ENCODE measurements at regions not wholly inside any gene's neighbourhood (a gene's known extent, or its start where the extent isn't known, plus 50 kb on each side); places are given as distances from the start of the nearest gene placed in this dataset.
"Not testable (repeated sequence)": the region's sequence is repeated elsewhere in the genome, so short reads cannot be mapped to it uniquely, and the experiment has no call there.

DNA sequence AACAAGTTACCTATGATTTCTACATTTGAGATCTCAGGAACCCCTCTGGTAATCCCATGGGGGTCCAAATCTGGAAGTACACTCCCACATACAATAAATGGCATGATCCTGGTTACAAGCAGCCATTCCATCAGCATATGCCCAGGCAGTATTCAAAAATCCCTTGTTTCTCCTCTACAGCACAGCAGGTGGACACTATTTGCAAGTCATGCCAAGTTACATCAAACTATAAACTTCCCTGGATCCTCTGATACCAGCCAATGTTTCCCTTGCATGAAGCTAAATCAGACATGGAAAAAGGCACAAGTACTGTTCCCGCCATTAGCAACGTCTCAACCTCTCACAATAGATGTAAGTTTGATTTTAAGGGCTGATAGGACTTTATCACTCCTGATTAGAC, 134.5 kb upstream of the PRSS16 start:
- no peak for DNase-seq

DNA sequence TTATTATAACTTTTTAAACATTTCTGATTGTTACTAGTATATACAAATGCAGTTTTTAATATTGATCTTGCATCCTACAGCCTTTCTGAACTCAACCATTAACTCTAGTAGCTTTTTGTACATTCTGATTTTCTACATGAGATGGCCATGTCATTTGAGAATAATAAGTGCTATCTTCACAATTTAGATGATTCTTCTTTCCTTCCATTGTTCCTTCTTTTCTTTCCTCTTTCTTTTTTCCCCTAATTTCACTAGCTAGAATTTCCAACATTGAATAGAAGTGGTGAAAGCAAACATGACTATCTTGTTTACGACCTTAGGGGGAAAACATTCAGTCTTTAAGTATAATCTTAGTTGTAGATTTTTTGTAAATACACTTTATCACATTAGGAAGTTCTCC, 128.2 kb upstream of the PRSS16 start:
- no peak for DNase-seq

DNA sequence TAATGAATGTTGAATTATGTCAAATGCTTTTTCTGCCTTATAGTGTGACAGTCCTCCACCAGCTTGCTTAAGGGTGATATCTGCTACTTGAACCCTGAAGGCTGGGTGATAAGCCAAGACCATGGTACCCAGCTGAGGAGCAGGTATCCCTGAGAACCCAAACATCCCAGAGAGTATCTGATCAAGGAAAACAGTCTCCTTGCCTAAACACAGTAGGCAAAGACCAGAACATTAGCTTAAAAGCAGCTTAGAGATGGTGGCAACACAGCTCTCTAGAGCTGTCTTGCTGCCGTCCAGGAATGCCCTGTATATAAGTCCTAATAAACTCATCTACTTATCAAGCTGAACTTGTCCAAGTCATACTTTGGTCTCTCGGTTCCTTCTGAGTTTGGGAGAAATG, 127.7 kb upstream of the PRSS16 start:
- no peak for DNase-seq

DNA sequence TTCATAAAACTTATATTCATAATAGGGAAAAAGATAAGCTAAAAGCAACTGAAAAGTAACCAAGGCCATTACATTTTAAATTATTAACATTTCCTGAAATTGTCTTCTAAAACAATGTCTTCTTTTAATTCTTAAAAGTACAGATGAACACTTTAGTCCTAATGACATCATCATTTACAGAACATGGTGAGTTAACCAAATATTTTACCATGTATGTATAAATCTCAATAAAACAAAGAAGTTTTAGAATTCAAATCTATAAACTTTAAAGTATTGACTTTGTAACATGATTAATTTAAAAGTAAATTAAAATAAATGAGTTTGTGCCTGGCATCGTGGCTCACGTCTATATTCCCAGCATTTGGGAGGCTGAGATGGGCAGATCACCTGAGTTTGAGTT, 125.9 kb upstream of the PRSS16 start:
- no peak for DNase-seq

DNA sequence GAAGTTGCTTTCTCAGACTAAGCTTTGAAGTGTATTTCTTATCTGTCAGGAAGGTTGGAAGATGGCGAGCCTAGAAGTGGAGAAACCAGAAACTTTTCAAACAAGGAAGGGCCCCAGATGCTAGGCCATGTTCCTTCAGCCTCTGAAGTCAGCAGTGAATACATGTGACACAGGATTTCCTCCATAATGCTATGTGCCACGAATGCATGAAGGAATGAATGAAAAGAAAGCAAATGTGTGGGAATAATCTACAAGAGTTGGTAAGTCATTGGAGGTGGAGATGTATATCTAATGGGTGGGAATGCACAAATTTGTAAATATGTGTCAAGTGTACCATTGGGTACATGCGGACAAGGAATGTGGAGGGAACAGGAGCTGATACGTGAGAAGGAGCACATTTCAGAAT, 123.2 kb upstream of the PRSS16 start:
- no peak for DNase-seq

DNA sequence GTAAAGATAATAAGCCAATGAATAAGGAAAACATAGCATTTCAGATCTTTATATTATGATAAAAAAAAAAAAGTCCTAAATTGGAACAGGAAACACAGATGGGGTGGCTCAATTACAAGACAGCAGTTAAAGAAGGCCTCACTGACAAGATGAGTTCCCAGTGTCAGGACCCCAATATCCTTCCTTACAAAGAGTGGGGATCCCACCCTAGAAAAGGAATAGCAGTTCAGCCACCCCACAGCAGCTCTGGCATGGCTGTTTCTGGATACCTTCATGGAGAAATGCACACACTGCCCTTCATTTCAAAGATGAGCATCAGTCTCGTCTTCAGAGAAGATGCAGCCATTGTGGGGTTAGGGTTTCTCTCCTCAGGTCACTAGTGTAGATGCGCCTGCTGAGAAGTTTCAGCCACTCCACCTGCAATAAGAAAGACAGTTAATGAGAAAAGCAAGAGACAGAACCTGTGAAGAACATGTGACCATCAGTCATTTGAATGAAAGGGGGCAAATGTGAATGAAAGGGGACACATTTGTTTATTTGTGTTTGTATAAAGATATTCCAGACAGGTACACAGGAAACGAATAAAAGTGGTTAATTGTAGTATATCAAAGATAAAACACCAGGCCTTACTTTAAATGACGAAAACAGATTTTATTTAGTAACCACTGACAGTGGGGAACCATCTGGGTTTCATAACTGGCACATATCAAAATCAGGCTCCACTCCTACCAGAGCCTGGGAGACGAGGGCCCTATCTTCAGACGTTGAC, 121.3 kb upstream of the PRSS16 start:
- no peak for DNase-seq

DNA sequence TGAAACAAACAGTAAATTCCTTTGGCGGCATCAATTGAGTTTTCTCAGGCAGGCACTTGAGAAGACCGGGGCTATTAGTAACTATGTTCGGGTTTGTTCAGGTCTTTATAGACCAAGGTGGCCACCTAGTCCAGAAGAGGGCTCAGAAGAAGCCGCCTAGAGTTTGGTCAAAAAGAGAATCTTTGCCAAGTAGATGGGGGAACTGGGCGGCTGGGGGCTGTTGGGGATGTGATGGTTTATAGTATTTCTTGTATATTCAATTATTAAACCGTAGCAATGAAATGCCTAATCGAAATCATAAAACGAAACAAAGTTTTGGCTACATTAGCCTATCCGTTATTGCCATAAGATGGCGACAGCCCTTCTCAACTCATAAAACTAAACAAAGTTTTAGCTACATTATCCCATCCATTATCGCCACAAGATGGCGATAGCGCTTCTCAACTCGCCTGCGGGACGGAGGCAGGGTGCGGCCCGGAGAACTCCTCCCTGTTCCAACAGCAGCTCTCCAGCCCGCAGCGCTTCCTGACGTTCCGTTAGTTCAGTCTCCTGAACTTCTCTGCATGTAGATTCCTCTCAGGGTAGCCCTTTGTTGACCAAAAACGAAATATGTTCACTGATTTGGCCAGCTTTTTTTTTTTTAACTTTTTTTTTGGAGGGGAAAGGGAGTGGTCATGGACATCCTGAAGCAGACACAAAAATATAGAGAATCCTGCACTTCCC, 120.5 kb upstream of the PRSS16 start:
- peak; percentile 91 for DNase-seq

DNA sequence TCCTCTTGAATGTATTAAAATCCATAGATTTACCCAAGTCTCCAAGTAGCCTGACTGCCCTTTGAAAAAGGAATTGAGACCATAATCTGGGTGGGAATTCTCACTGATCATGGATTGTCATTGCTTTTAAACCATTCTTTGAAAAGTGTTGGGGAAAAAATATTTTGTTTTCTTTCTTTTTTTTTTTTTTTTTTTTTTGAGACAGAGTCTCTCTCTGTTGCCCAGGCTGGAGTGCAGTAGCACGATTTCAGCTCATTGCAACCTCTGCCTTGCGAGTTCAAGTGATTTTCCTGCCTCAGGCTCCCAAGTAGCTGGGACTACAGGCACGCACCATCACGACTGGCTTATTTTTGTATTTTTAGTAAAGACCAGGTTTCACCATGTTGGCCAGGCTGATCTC, 119.6 kb upstream of the PRSS16 start:
- not testable (repeated sequence) for DNase-seq

DNA sequence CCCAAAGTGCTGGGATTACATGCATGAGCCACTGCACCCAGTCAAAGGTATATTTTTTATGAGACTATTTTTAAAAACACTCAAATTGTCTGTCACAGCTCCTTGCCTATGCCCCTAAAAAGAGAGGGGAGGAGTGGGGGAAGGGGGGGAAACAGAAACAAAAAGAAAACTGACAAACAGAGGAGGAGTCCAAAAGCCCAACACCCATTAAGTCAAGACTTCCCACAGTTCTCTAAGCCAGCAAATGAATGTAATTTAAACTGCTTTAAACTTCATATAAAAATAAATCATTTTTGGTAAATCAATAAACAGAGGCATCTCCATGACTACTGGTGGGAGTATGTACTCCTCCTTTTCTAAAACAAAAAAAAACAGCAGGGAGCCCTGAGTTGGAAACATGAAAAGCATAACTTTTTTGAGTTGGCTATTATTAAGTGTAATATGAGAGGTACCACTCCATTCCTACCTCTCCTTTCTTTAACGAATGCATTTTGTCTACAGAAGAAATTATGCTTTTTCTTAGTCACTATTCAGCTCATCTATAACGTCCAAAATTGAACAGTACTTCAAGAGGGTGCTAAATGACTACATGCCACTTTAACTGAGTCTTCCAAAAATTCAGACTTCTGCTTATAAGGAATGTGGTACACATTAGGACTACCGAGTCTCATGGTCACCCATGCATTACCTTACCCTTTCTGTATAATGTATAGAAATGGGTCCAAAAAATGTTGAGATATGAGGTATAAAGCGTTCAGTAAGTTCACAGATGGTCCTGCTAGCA, 119.0 kb upstream of the PRSS16 start:
- no peak for DNase-seq

DNA sequence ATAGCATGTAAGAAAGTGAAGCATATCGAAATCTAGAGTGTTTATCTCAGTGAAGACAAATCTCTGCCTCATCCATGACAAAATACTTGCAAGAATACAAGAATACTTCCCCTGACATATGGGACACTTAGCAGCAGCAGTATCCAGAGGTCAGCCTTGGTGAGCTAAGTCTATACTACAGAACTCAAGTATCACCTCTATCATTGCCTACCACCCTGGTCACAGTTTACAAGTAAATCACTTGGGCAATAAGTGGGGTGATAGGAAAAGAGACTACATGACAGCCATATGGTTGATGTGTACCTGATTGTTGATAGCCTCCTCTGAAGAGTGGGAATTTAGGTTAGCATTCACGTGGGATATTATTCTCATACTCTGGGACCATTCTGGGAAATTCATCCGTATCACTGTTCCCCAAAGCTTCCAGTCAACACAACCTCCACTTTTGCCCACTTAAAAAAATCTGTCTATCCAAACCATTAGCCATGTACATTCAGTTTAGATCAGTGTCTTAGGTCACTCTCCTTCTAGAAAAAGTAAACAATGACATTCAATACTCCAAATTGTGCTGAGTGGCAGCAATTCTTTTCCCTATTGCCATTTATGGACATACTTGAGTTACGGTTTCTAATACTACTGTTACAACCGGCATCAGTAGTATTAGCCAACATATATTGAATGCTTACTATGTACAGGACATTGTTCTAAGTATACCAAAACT, 118.2 kb upstream of the PRSS16 start:
- DNase-seq, result no peak

DNA sequence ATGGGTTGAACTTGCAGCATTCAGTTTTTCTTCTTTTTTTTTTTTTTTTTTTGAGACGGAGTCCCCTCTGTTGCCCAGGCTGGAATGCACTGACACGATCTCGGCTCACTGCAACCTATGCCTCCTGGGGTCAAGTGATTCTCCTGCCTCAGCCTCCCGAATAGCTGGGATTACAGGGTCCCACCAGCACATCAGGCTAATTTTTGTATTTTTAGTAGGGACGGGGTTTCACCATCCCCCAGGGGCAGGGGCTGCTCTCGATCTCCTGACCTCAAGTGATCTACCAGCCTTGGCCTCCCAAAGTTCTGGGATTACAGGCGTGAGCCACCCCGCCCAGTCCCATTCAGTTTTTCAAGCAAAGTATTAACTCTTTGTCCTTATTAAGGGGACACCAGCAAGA, 117.6 kb upstream of the PRSS16 start:
- no peak for DNase-seq

DNA sequence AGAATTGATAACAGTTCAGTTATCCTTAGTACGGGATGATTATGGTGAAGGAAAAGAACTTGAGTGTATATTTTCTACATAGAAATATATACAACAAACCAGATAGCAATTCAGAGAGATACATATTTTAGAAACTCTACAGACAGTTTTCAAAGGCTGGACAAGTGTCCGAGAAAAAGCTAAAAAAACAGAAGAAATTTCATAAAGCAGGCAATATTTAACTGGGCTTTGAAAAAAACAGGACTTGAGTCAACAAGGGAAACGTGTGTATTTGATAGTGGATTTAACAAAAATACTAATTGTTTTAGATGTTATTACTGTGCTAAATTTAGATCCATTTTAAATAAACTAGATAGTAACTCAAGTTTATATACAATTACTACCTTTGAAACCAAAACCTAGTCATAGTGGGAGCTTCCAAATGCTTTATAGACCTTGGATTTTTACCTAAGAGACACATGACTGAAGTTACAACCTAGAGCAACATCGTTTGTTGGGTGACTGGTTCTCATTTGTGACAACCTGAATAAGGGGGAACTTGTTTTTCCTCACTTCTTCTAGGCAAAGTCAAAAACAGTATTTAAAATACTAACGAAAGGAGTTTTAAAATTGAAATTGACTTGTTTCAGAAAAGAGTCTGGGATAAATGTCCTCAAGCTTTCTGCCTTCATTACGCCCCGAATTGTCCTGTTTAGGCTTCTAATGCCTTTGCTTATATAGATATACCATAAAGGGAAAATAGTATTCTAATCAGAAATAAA, 116.7 kb upstream of the PRSS16 start:
- no peak for DNase-seq

DNA sequence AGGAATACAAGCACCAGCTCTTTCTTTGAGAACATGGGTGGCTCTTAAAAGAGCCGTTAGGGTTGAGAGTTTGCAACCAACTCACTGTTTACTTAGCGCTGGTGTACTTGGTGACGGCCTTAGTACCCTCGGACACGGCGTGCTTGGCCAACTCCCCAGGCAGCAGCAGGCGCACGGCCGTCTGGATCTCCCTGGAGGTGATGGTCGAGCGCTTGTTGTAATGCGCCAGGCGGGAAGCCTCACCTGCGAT, 115.3 kb upstream of the PRSS16 start:
- not testable (repeated sequence) for DNase-seq

DNA sequence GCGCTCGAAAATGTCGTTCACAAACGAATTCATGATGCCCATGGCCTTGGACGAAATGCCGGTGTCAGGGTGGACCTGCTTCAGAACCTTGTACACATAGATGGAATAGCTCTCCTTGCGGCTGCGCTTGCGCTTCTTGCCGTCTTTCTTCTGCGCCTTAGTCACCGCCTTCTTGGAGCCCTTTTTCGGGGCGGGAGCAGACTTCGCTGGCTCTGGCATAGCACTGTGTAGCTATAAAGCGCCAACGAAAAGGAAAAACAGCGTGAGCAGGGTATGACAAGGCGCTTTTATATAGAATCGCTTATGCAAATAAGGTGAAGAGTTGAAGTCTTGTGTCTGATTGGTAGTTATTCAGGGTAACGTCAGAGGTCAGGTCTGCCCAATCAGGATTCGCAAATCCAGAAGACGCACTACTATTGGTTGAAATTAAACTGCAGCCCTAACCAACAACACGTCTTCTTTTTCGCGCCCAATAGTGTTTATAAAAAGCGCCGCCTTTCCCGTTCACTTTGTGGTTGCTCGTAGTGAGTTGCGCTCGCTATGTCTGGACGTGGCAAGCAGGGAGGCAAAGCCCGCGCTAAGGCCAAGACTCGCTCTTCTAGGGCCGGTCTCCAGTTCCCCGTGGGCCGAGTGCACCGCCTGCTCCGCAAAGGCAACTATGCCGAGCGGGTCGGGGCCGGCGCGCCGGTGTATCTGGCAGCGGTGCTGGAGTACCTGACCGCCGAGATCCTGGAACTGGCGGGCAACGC, 114.8 kb upstream of the PRSS16 start:
- peak; percentile 100 for DNase-seq

DNA sequence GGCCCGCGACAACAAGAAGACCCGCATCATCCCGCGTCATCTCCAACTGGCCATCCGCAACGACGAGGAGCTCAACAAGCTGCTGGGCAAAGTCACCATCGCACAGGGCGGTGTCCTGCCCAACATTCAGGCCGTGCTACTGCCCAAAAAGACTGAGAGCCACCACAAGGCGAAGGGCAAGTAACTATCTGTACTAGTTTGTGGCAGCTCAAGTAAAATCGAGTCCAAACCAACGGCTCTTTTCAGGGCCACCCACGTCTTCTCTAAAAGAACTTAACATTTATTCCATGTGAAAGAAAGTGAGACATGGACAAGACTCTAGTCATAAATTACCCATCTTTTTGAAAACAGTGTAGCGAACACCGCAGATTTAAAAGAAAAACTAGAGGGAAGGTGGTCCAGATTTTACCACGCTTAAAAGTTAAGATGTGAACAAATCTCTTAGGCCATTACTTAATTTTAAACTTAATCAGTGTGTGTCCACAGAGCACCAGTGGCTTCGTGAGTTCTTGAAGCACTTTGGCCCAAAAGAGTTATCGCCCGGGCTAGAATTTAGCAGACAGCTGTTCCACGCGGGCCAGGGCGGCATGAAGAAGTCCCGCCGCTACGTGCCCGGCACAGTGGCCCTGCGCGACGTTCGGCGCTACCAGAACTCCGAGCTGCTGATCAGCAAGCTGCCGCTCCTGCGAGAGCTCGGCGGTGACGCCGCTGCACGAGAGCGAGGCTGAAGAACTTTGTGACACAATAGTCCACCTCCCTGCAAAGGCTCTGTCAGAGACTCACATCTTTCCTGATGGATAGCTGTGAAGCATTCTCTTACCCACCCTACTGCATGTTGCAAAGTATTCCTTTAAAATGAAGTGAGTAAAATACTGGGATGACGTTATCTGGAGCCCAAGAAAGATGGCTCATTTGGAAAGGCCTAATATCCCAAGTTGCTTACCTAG, 113.9 kb upstream of the PRSS16 start:
- peak; percentile 78 for DNase-seq

DNA sequence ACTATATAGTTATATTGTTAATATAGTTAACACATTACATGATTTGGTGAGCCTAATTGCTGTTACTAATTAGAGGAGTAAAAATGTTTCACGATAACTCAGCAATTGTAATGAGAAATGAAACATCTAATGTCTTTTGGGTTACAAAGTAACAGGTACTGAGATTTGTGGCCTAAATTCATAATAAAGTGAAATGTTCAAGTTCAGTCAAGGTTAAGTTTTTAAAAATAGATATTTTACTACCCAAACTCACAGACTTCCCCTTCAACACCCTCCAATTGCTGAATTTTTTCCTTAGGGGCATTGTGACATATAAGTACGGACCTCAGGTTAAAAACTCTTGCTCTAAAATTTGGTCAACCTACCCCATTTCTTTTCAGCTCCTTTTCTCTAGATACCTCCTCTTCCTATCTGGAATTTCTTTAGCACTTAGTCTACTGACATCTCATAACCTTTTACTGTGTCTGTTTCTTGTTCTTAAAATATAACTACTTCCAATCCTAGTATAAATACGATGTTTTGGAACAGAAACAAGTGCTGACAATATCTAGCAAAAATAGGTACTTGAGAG, 112.3 kb upstream of the PRSS16 start:
- no peak for DNase-seq

DNA sequence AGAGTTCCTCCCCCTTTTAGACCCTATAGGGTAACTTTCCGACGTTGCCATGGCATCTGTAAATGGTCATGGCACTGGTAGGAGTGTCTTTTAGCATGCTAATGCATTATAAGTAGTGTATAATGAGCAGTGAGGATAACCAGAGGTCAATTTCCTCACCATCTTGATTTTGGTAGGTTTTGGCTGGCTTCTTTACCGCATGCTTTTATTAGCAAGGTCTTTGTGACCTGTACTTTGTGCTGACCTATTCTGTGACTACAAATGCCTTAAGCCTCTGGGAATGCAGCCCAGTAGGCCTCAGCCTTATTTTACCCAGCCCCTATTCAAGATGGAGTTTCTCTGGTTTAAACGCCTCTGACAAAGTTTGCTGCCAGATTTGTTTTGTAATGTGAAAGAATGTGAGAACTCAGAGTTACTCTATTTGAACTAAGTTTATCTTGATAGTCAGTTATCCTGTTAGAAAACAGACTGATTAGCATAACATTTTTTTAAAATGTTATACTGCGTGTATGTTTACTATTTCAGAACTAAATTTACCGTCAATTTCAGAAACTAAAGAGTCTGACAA, 111.3 kb upstream of the PRSS16 start:
- no peak for DNase-seq

DNA sequence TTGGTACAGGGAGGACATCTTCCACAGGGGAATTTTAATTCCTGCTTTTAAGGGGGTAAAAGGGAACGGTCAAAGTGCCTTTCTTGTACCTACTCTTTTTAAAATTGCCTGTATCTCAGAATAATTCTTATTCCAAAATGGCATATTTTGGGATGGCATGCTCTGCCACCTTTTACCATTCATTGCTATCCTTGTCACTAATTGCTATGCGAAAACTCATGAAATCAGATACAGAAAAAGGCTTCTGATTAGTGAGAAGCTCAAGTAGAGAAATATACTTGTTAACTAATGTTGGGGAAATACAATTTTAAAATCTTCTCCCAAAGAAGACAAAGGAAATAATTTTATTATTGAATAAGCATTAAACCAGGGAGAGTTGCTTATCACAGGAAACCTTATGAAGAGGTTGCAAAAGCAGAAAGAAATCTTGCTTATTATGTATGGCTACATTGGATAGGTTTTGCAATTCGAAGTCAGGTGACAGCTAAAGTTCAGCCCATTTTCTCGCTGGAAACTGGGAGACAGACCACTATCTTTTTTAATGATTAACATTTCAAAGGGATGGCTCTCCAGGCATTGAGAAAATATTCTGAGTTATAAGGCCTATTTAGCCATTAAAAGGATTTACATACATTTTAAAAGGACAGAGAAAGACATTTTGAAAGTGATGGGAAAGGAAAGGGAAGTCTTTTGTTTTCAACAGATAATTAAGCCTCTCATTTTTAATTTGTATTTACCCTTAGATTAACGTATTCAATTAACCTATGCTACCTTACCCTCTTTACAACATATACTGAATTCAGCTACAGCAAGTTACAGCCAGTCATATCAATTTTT, 110.3 kb upstream of the PRSS16 start:
- DNase-seq, result no peak

DNA sequence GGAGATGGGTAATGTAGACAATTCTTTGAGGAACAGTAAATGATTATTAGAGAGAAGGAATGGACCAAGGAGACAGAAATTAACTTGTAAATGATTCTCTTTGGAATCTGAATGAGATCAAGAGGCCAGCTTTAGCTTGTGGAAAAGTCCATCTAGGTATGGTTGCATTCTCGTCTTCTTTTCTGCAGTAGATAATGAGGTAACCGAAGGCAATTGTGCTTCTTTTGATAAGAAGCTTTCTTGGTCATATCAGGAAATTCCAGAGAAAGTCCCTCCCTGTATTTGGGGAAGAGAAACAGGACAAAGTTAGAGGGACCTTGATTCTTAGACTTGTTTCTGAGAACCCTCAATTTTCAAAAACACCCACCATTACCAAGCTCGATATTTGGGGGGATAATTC, 109.1 kb upstream of the PRSS16 start:
- DNase-seq, result no peak
